HCT116 (cell line): ENCODE measurements at regions not wholly inside any gene's neighbourhood (a gene's known extent, or its start where the extent isn't known, plus 50 kb on each side); places are given as distances from the start of the nearest gene placed in this dataset.

Experiments
- ATAC-seq: fragments of 200-7000 bp; cut with Tn5 transposase; 2 replicates; pipeline ENCODE4 v1.9.1; 2020; ENCODE audit warnings: mild to moderate bottlenecking, moderate library complexity
- BruUV-seq: library from RNA; stranded (reverse); fragments of 400-500 nt; replicated peaks from 2 replicates; lab custom pipeline; 2021; lab: Mats Ljungman, UMichigan
- CTCF ChIA-PET: fragments of 300-600 bp; sonication (Branson Sonifier 250); formaldehyde crosslinking; loops from one replicate; lab custom pipeline; 2021; ENCODE audit warnings: antibody characterized with exemption; lab: Charles Lee
- POLR2A ChIA-PET: fragments of 300-600, 350-600 bp; sonication (Branson Sonifier 250); formaldehyde crosslinking; loops from one replicate; lab custom pipeline; 2021; ENCODE audit warnings: antibody characterized with exemption; lab: Charles Lee
- RAD21 ChIA-PET, 2 experiments: fragments of 300-600 bp; sonication (Branson Sonifier 250); formaldehyde crosslinking; loops; one replicate each; lab custom pipeline; 2023; ENCODE audit warnings: low total read pairs in 2 of 2; ENCODE audit not compliant: uncharacterized antibody in 2 of 2, unreplicated experiment in 2 of 2, low non-redundant PET in 1 of 2; lab: Charles Lee
- DNase-seq: peaks from one replicate; pipeline ENCODE4 v3.0.0-alpha.2; 2010; ENCODE audit warnings: low read depth, low spot score
- H2AFZ ChIP-seq: fragments of 200-600 bp; shearing (Covaris generic), sonication (generic); 2 replicates; pipeline ENCODE4 v1.6.1; 2017; ENCODE audit warnings: low read depth, mixed run types, mixed read lengths, antibody characterized with exemption, low read length; ENCODE audit not compliant: poor library complexity, severe bottlenecking
- H3K27ac ChIP-seq: 2 replicates; pipeline ENCODE4 v1.5.1; 2012; ENCODE audit warnings: low read depth, low read length
- H3K27me3 ChIP-seq: fragments of 200-600 bp; sonication (generic); 2 replicates; pipeline ENCODE4 v1.6.1; 2016; ENCODE audit warnings: mixed run types, low read length, mixed read lengths; ENCODE audit not compliant: insufficient read depth
- H3K36me3 ChIP-seq, 2 experiments: fragments of 200-500 bp in 1 of 2; fragments of 200-600 bp in 1 of 2; sonication (Bioruptor generic) in 1 of 2; sonication (generic) in 1 of 2; 2 replicates each; pipeline versions ENCODE4 v1.5.1 to v1.6.1; 2014 to 2016; ENCODE audit warnings: low read length in 2 of 2, inconsistent platforms in 1 of 2, mixed read lengths in 1 of 2, mixed run types in 1 of 2; ENCODE audit not compliant: insufficient read depth in 2 of 2, control insufficient read depth in 1 of 2
- H3K4me1 ChIP-seq, 2 experiments: fragments of 200-600 bp in 1 of 2; sonication (generic) in 1 of 2; 2 replicates each; pipeline versions ENCODE4 v1.5.1 to v1.6.1; 2012 to 2017; ENCODE audit warnings: low read length in 2 of 2, inconsistent platforms in 1 of 2, mild to moderate bottlenecking in 1 of 2, mixed read lengths in 1 of 2, mixed run types in 1 of 2, moderate library complexity in 1 of 2; ENCODE audit not compliant: insufficient read depth in 2 of 2, control insufficient read depth in 1 of 2
- H3K4me2 ChIP-seq: fragments of 200-600 bp; sonication (generic); 2 replicates; pipeline ENCODE4 v1.6.1; 2017; ENCODE audit warnings: mixed run types, low read length, mixed read lengths
- H3K4me3 ChIP-seq, 2 experiments: fragments of 200-600 bp in 1 of 2; sonication (generic) in 1 of 2; replicated peaks in 1 of 2; 2 replicates each; pipeline ENCODE4 v1.5.1; 2011 to 2016; ENCODE audit warnings: low read length in 2 of 2, control low read depth in 1 of 2, low read depth in 1 of 2, mild to moderate bottlenecking in 1 of 2, mixed read lengths in 1 of 2, mixed run types in 1 of 2
- H3K79me2 ChIP-seq: fragments of 200-600 bp; sonication (generic); 2 replicates; pipeline ENCODE4 v1.6.1; 2017; ENCODE audit warnings: mild to moderate bottlenecking, mixed run types, low read length, moderate library complexity, mixed read lengths; ENCODE audit not compliant: insufficient read depth
- H3K9ac ChIP-seq: fragments of 200-600 bp; sonication (generic); 2 replicates; pipeline ENCODE4 v1.6.1; 2016; ENCODE audit warnings: low read length, mixed read lengths
- H3K9me2 ChIP-seq: fragments of 200-600 bp; sonication (generic), shearing (Covaris generic); 2 replicates; pipeline ENCODE4 v1.6.1; 2017; ENCODE audit warnings: mixed run types, mild to moderate bottlenecking, moderate library complexity; ENCODE audit not compliant: insufficient read depth
- H3K9me3 ChIP-seq, 2 experiments: fragments of 200-500 bp in 1 of 2; fragments of 200-600 bp in 1 of 2; sonication (Bioruptor generic) in 1 of 2; sonication (generic) in 1 of 2; 2 replicates each; pipeline ENCODE4 v1.6.1; 2014 to 2017; ENCODE audit warnings: low read length in 2 of 2, mixed read lengths in 2 of 2, inconsistent platforms in 1 of 2, low read depth in 1 of 2, mild to moderate bottlenecking in 1 of 2, mixed run types in 1 of 2, moderate library complexity in 1 of 2; ENCODE audit not compliant: control insufficient read depth in 1 of 2, insufficient read depth in 1 of 2
- H4K20me1 ChIP-seq: fragments of 200-600 bp; sonication (generic), shearing (Covaris generic); 2 replicates; pipeline ENCODE4 v1.6.1; 2017; ENCODE audit warnings: mixed run types, mild to moderate bottlenecking, moderate library complexity; ENCODE audit not compliant: insufficient read depth
- CBX3 ChIP-seq: IDR thresholded peaks from 2 replicates; pipeline ENCODE4 v1.6.1; 2012; ENCODE audit warnings: low read depth
- EGR1 ChIP-seq: IDR thresholded peaks from 2 replicates; pipeline ENCODE4 v1.6.1; 2012; ENCODE audit warnings: low read depth
- ELF1 ChIP-seq: IDR thresholded peaks from 2 replicates; pipeline ENCODE4 v1.6.1; 2012; ENCODE audit warnings: low read depth, borderline replicate concordance
- EZH2 ChIP-seq: fragments of 200-600 bp; sonication (generic); IDR thresholded peaks from 2 replicates; pipeline ENCODE4 v1.6.1; 2017; ENCODE audit warnings: antibody characterized with exemption, mixed run types
- EZH2phosphoT487 ChIP-seq: fragments of 200-600 bp; IDR thresholded peaks from 2 replicates; pipeline ENCODE4 v1.6.1; 2018; ENCODE audit warnings: antibody characterized with exemption, borderline replicate concordance
- FOSL1 ChIP-seq: IDR thresholded peaks from 2 replicates; pipeline ENCODE4 v1.6.1; 2012; ENCODE audit warnings: low read depth
- JUND ChIP-seq: IDR thresholded peaks from 2 replicates; pipeline ENCODE4 v1.6.1; 2012
- MAX ChIP-seq: IDR thresholded peaks from 2 replicates; pipeline ENCODE4 v1.6.1; 2012
- POLR2A ChIP-seq: IDR thresholded peaks from 2 replicates; pipeline ENCODE4 v1.7.0; 2011; ENCODE audit warnings: borderline replicate concordance; ENCODE audit not compliant: insufficient read depth, insufficient read length; ENCODE audit errors: extremely low read depth
- POLR2AphosphoS5 ChIP-seq: IDR thresholded peaks from 2 replicates; pipeline ENCODE4 v1.6.1; 2011; ENCODE audit warnings: mild to moderate bottlenecking, low read depth, low read length, moderate library complexity
- RAD21 ChIP-seq: IDR thresholded peaks from 2 replicates; pipeline ENCODE4 v1.6.1; 2012; ENCODE audit warnings: low read depth, mild to moderate bottlenecking
- SIN3A ChIP-seq: IDR thresholded peaks from 2 replicates; pipeline ENCODE4 v1.6.1; 2012; ENCODE audit warnings: low read depth
- SP1 ChIP-seq: IDR thresholded peaks from 2 replicates; pipeline ENCODE4 v1.6.1; 2012; ENCODE audit warnings: low read depth
- SRF ChIP-seq: IDR thresholded peaks from 2 replicates; pipeline ENCODE4 v1.6.1; 2012; ENCODE audit warnings: low read depth
- TCF7L2 ChIP-seq: IDR thresholded peaks from 2 replicates; pipeline ENCODE4 v1.7.0; 2011; ENCODE audit warnings: borderline replicate concordance, inconsistent platforms; ENCODE audit not compliant: insufficient read depth, insufficient read length; ENCODE audit errors: extremely low read depth
- YY1 ChIP-seq: IDR thresholded peaks from 2 replicates; pipeline ENCODE4 v1.6.1; 2011; ENCODE audit warnings: low read length, low read depth, moderate library complexity, mild to moderate bottlenecking; ENCODE audit not compliant: insufficient replicate concordance; ENCODE audit errors: extremely low read depth
- ZFX ChIP-seq: fragments of 450-650 bp; IDR thresholded peaks from 2 replicates; pipeline ENCODE4 v1.6.1; 2017
- ZNF274 ChIP-seq: fragments of 200-500 bp; sonication (Bioruptor generic); IDR thresholded peaks from 2 replicates; pipeline ENCODE4 v1.6.1; 2014; ENCODE audit warnings: mild to moderate bottlenecking, low read depth, low read length, inconsistent platforms
- intact Hi-C: fragments of 100-400 bp; cut with micrococcal nuclease; formaldehyde crosslinking; loops from 2 replicates; pipeline ENCODE4 v1.10.0; 2022
- TF ChIP-seq, protein P1 (sequence below): IDR thresholded peaks from 2 replicates; pipeline ENCODE4 v1.6.1; 2012
- TF ChIP-seq, protein P2 (sequence below): IDR thresholded peaks from 2 replicates; pipeline ENCODE4 v1.6.1; 2012; ENCODE audit warnings: low read depth

GRCh38 chr5:119814655-119815054 lies 185.3 kb downstream of the FAM170A start:
- intact Hi-C loops = no loop called here
- ChIA-PET RAD21 (no interaction called here), CTCF (no interaction called here), POLR2A (no interaction called here)
- ATAC-seq = no peak
- H3K4me3 ChIP-seq = no peak overlapping the region
- no peaks in the 10 kb centered on the region for H3K79me2 ChIP-seq
- no peaks in the 10 kb centered on the region for H3K36me3 ChIP-seq
- H3K4me2 ChIP-seq = no peak overlapping the region
- no peak overlapping the region for H3K9ac ChIP-seq
- H4K20me1 ChIP-seq = no peaks in the 10 kb centered on the region
- BruUV-seq = no TSS peak
- TF ChIP-seq EZH2phosphoT487 = no peak
- TF ChIP-seq EZH2 = no peak
- TF ChIP-seq CBX3 = no peak
- TF ChIP-seq SP1 = no peak
- TF ChIP-seq POLR2A = no peak
- TF ChIP-seq JUND = no peak
- TF ChIP-seq ELF1 = no peak
- TF ChIP-seq, protein P1, sequence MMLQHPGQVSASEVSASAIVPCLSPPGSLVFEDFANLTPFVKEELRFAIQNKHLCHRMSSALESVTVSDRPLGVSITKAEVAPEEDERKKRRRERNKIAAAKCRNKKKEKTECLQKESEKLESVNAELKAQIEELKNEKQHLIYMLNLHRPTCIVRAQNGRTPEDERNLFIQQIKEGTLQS = no peak
- no peak for TF ChIP-seq SRF
- TF ChIP-seq, protein P2, sequence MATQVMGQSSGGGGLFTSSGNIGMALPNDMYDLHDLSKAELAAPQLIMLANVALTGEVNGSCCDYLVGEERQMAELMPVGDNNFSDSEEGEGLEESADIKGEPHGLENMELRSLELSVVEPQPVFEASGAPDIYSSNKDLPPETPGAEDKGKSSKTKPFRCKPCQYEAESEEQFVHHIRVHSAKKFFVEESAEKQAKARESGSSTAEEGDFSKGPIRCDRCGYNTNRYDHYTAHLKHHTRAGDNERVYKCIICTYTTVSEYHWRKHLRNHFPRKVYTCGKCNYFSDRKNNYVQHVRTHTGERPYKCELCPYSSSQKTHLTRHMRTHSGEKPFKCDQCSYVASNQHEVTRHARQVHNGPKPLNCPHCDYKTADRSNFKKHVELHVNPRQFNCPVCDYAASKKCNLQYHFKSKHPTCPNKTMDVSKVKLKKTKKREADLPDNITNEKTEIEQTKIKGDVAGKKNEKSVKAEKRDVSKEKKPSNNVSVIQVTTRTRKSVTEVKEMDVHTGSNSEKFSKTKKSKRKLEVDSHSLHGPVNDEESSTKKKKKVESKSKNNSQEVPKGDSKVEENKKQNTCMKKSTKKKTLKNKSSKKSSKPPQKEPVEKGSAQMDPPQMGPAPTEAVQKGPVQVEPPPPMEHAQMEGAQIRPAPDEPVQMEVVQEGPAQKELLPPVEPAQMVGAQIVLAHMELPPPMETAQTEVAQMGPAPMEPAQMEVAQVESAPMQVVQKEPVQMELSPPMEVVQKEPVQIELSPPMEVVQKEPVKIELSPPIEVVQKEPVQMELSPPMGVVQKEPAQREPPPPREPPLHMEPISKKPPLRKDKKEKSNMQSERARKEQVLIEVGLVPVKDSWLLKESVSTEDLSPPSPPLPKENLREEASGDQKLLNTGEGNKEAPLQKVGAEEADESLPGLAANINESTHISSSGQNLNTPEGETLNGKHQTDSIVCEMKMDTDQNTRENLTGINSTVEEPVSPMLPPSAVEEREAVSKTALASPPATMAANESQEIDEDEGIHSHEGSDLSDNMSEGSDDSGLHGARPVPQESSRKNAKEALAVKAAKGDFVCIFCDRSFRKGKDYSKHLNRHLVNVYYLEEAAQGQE = no peak
- no peak for TF ChIP-seq RAD21
- TF ChIP-seq ZFX = no peak
- no peak for TF ChIP-seq FOSL1
- TF ChIP-seq YY1 = no peak
- no peak for TF ChIP-seq POLR2AphosphoS5
- TF ChIP-seq TCF7L2 = no peak
- no peak for TF ChIP-seq SIN3A
- TF ChIP-seq EGR1 = no peak
- TF ChIP-seq MAX = no peak
- no peak for TF ChIP-seq ZNF274
- TF ChIP-seq, all 23 proteins: peak for 0
- no peaks in the 10 kb centered on the region for H3K27me3 ChIP-seq
- no peak for DNase-seq
- no peaks in the 10 kb centered on the region for H3K9me3 ChIP-seq
- H3K27ac ChIP-seq = no peak overlapping the region
- H2AFZ ChIP-seq = no peak overlapping the region
- H3K9me2 ChIP-seq = no peaks in the 10 kb centered on the region
- H3K4me1 ChIP-seq = no peaks in the 10 kb centered on the region
